ENCODE measurements at regions not wholly inside any gene's neighbourhood (a gene's known extent, or its start where the extent isn't known, plus 50 kb on each side); places are given as distances from the start of the nearest gene placed in this dataset.

DNA sequence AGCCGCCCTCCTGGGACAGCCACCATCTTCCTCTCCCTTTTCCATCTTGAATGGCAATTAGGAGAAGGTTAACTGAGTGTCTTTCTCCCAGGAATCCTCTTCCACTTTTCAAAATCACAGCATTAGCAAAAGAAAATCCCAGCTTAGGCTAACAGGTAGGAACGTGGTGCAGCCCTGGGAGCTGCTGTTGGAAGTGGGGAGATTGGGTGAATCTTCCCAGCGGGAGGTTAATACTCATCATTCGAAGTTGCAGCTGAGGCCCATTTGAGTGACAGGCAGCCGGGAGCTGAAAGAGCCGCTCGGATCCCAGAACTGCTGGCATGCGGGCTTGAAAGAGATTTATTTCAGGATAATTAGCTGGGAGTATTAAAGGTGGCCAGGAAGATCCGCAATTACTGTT lies 306.0 kb downstream of the BCL11A start:
- DNase-seq (no peak), ATAC-seq (no peak)
- H3K27ac ChIP-seq = no peak overlapping the region
- TF ChIP-seq, protein P1, sequence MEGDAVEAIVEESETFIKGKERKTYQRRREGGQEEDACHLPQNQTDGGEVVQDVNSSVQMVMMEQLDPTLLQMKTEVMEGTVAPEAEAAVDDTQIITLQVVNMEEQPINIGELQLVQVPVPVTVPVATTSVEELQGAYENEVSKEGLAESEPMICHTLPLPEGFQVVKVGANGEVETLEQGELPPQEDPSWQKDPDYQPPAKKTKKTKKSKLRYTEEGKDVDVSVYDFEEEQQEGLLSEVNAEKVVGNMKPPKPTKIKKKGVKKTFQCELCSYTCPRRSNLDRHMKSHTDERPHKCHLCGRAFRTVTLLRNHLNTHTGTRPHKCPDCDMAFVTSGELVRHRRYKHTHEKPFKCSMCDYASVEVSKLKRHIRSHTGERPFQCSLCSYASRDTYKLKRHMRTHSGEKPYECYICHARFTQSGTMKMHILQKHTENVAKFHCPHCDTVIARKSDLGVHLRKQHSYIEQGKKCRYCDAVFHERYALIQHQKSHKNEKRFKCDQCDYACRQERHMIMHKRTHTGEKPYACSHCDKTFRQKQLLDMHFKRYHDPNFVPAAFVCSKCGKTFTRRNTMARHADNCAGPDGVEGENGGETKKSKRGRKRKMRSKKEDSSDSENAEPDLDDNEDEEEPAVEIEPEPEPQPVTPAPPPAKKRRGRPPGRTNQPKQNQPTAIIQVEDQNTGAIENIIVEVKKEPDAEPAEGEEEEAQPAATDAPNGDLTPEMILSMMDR (IDR thresholded peaks at IDR 0.05) = no peak
- no peaks in the 10 kb centered on the region for H3K4me1 ChIP-seq
- H3K27me3 ChIP-seq (ENCODE audit: insufficient read depth in 3 of 3, low read length in 2 of 3) = no peaks in the 10 kb centered on the region
- no peak overlapping the region for H3K4me3 ChIP-seq
- no peaks in the 10 kb centered on the region for H3K9me3 ChIP-seq
- no peaks in the 10 kb centered on the region for H3K36me3 ChIP-seq (ENCODE audit: insufficient read depth in 1 of 2, low read depth in 1 of 2)
- intact Hi-C loops (cut with DNase I) = no loop called here
- WGBS, 3 donors = 65 to 79% (median 77%) methylated on average over 9 of the region's 9 CpGs

DNA sequence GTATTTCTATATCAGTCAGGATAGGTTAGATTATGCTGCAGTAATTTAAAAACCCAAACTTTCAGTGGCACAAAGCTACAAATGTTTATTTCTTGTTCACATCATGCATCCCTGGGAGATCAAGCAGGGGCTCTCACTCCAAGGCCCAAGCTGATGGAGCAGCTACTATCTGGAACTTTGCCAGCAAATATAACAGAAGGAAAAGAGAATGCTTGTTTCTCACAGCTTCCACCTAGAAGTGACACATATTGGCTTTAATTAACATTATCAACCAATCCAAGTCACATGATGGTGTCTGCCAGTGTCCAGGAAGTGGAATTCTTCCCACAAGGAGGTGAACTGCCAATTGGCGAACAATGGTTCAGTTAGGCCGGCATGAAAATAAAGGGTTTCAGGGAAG lies 306.9 kb downstream of the BCL11A start:
- ATAC-seq (no peak), DNase-seq (no peak)
- intact Hi-C loops (cut with DNase I) = no loop called here
- Histone ChIP-seq H3K4me3 (no peak overlapping the region), H3K27ac (no peak overlapping the region), H3K27me3 (ENCODE audit: insufficient read depth in 3 of 3, low read length in 2 of 3) (no peaks in the 10 kb centered on the region), H3K9me3 (peaks cover 3% of the 10 kb centered on the region), H3K36me3 (ENCODE audit: insufficient read depth in 1 of 2, low read depth in 1 of 2) (no peaks in the 10 kb centered on the region), H3K4me1 (no peaks in the 10 kb centered on the region)
- 92 to 97% (median 95%) methylated on average over 2 of the region's 2 CpGs for WGBS, 3 donors
- TF ChIP-seq, protein P1 (IDR thresholded peaks at IDR 0.05) = no peak

DNA sequence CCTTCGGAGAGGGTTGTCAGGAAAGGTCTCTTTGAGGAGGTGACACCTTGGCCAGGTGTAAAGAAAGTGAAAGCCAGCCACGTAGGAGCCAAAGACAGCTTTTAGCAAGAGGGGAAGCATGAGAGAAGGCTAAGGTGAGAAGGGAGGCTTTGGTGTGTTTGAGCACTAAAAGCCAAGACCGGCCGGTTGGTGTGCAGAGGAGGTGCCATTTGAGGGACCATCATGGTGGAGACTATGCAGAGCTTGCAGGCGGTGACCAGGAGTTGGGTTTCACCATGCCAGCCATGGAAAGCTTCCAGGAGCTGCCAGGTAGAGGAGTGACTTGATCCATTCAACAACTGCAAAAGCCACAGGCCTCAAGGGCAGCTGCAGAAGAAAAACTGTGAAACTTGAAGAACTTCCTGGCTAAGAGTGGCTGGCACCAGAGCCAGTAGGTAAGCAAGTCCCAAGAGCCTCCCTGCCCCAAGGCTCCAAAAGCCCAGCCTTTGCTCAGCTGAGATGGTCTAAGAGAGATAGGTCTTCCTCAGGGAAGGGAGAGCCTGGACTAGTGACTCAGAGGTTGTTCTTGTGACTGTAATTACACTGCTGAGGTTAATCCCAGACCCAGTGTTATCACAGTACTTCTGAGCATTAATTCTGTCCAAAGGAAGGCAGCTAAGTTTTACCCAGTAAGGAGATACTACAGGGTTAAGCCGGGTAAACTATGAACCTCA lies 319.0 kb downstream of the BCL11A start:
- Histone ChIP-seq H3K4me3 (no peak overlapping the region), H3K36me3 (ENCODE audit: insufficient read depth in 1 of 2, low read depth in 1 of 2) (no peaks in the 10 kb centered on the region), H3K9me3 (peaks cover 25% of the 10 kb centered on the region), H3K4me1 (no peaks in the 10 kb centered on the region), H3K27ac (no peak overlapping the region), H3K27me3 (ENCODE audit: insufficient read depth in 3 of 3, low read length in 2 of 3) (no peaks in the 10 kb centered on the region)
- WGBS, 3 donors = 85 to 88% (median 85%) methylated on average over 6 of the region's 6 CpGs
- no peak for DNase-seq
- intact Hi-C loops (cut with DNase I) = no loop called here
- ATAC-seq = no peak
- TF ChIP-seq, protein P1 (IDR thresholded peaks at IDR 0.05) = no peak

DNA sequence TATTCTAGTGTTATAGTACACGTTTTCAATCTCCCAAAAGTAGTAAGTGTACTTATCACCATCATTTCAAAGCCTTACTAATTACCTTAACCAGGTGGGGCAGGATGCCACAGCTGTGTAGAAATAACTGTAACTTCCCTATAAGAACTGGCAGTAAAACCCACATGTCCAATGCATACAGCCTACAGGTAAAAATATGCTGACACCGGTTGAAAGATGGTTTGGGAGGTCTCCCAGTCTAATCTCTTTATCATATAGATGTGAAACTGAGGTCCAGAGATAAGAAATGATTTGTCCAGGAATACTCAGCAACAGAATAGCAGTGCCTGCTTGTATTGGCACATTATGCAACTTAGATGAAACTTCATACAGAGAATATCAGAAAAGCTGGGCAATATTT lies 322.9 kb downstream of the BCL11A start:
- no peak overlapping the region for H3K27ac ChIP-seq
- peaks cover 25% of the 10 kb centered on the region for H3K9me3 ChIP-seq
- TF ChIP-seq, protein P1 (IDR thresholded peaks at IDR 0.05) = no peak
- H3K27me3 ChIP-seq (ENCODE audit: insufficient read depth in 3 of 3, low read length in 2 of 3) = no peaks in the 10 kb centered on the region
- intact Hi-C loops (cut with DNase I) = no loop called here
- WGBS, 3 donors = 55 to 72% (median 69%) methylated on average over 2 of the region's 2 CpGs
- no peak overlapping the region for H3K4me3 ChIP-seq
- H3K4me1 ChIP-seq = no peaks in the 10 kb centered on the region
- ATAC-seq (no peak), DNase-seq (no peak)
- no peaks in the 10 kb centered on the region for H3K36me3 ChIP-seq (ENCODE audit: insufficient read depth in 1 of 2, low read depth in 1 of 2)

DNA sequence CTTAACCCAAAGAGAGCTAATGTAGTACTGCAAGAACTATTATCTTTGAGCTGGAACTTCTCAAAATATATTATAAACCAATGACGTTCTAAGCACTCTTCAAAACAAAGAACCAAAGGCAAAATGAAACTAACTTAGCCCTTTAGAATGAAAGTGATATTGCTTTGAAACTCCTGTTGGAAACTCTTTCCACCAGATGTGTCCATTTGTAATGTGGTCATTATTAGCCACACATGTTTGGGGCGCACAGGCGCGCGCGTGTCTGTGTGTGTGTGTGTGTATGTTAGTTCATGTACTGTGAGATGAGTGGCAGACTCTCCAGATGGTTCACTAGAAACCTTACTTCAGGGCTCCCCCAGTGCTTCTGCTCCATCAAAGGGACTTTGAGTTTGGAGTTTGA lies 323.4 kb downstream of the BCL11A start:
- intact Hi-C loops (cut with DNase I) = no loop called here
- WGBS, 3 donors = 90 to 94% (median 92%) methylated on average over 6 of the region's 6 CpGs
- ATAC-seq = no peak

More for the DNA sequence above, 323.4 kb downstream of the BCL11A start:
- Histone ChIP-seq H3K9me3 (peaks cover 25% of the 10 kb centered on the region), H3K36me3 (ENCODE audit: insufficient read depth in 1 of 2, low read depth in 1 of 2) (no peaks in the 10 kb centered on the region), H3K4me1 (no peaks in the 10 kb centered on the region), H3K4me3 (no peak overlapping the region), H3K27ac (no peak overlapping the region), H3K27me3 (ENCODE audit: insufficient read depth in 3 of 3, low read length in 2 of 3) (no peaks in the 10 kb centered on the region)
- DNase-seq = no peak
- TF ChIP-seq, protein P1 (IDR thresholded peaks at IDR 0.05) = no peak
